NCI-H2171 treated with DMSO at 0.1 percent for 48 hours (cell line): ENCODE measurements at regions not wholly inside any gene's neighbourhood (a gene's known extent, or its start where the extent isn't known, plus 50 kb on each side); places are given as distances from the start of the nearest gene placed in this dataset.

ENCODE experiments used
- DNase-seq: peaks from one replicate; lab custom pipeline; 2025; lab: John Stamatoyannopoulos, UW

DNA sequence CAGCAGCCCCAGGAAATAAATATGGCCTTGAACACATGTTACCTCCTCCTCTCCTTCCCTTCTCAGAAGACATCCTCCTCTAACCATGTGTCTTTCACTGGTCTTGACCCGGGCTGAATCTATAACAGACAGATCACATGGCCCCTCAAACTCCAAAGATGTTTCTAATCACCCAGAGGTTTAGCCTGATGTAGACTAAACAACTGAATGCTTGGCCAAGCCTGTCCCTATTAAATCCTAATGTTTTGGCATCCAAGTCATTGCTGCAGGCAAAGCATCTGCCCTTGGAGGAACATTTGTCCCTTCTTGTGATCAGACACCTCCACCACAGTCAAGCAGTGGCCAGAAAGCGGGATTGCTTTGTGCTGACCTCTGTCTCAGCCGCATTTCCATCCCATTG lies 65.5 kb downstream of the ANKRD60 start:
- DNase-seq, result no peak

DNA sequence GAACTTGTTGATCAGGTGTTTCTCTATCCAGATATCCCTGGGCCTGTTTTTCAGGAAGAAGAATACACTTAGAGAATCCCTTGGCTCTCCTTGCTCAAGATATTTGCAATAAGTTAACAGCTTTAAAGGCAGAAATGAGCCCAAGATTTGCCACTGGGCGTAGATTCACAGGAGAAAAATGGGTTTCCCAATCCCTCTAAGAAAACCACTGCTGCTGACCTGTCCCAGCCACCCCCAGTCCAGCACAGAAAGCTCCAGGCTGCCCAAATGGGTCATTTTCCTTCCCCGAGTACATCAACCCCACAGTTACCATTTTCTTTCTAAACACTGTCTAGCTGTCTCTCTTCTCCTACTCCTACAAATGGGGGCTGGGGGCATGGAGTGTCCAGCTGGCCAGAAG lies 67.3 kb downstream of the ANKRD60 start:
- no peak for DNase-seq

DNA sequence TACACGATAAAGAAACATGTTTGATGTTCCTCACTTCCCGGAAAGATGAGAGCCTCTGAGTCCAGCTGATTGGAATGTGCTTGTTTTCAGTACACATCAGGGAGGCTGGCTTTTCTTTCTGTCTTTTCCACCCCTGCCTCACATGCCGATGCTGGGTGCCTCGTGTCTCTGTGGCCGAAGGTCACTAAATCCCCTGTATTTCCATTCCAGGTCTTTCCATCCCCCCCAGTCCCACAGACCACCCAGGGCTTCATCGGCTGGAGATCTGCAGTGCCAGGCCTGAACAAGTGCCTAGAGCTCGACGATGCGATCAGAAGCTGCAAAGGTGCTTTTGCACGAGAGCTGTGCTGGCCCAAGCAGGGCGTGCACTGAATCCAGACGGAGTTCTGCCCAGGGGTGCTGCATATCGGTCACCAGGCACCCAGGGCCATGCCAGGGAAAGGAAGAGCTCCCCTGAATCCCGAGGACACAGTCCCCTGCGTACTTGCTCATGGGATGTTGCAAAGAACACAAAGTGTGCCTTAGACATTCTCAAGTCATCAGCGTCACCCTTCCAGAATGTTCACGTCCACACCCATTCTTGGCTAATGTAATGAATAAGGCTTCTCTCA lies 67.9 kb downstream of the ANKRD60 start:
- no peak for DNase-seq

DNA sequence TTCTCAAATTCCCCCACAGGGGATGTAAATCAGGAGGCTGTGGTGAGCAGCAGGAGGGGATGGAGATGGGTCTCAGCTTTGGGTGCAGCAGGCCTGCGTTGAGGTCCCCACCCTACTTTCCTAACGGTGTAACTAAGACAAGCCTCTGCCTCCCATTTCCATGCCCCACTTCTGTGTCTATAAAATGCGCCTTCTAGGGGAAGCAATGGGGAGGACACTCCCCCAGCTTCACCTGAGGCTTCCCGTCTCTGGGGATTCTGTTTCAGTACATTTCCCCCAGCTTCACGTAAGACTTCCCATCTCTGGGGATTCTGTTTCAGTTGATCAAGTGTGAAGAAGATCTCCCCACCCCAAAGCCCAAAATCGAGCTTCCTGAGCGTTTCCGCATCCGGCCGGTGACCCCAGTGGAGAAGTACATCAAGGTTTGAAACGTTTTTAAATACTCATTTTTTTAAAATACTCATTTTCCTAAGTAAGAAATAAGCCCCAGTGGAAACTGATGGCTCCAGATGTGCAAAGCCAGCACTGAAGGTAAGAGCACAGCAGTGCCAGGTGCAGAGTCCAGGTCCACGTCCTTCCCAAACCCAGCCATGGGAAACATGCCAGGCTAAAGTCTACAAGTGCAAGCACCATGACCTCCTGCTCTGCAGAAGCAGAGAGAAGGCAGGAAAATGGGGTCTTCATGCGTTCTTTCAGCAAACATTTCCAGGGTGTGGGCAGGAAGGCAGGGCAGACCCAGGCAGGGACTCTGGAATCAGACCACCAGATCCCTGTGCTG lies 73.1 kb downstream of the ANKRD60 start:
- DNase-seq, result no peak

DNA sequence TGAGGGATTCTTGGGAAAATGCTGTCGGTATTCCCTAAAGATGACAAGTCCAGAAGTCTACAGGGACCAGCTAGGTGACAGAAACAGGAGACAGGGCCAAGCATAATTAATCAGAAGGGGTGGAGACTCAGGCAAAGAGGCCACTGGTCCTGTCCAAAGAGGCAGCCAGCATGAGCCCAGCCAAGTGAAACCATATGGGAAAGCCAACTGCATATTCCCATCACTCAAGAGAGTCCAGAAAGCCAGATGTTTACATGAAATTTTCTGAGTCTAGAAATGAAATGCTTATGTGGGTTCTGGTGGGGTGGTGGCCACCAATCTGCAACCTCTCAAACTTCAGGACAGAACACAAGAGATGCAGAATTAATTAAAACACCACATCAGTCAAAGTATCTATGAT lies 74.3 kb downstream of the ANKRD60 start:
- DNase-seq, result no peak

DNA sequence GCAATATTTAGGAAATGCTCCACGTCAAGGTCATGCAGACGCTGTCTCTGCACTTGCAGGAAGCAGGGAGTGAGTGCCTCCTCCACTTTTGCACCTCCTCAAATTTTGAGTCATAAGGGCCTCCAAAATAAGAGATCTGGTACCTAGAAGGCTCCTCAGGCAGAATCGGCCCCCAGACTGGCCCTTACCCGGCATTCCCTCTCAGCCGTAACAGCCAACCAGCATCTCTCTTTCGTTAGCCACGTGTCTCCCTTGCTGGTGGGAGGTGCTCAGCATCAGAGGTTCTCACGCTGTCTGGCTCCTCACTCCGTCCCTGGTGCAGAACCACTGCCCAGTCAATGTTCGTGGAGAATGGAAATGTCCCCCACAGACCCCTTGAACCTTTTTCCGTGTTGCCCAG lies 75.3 kb downstream of the ANKRD60 start:
- no peak for DNase-seq

DNA sequence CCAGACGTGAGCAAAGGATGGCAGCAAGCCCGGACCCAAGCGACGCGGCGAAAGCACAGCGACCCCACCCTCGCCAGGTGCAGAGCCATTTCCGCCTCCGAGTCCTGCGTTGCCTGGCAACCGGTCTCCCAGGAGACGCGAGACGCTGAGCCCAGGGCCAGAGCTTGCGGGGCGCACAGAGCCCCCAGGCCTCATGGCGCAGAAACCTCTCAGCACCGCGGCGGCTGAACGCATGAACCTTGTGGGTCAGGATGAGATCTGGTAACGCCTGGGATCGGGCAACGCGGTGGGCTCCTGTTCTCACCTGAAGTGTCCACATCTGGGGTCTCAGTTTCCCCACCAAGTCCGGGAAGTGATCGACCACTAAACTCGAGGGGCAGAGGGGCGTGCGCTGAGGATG lies 77.7 kb downstream of the ANKRD60 start:
- DNase-seq, result peak; percentile 45

DNA sequence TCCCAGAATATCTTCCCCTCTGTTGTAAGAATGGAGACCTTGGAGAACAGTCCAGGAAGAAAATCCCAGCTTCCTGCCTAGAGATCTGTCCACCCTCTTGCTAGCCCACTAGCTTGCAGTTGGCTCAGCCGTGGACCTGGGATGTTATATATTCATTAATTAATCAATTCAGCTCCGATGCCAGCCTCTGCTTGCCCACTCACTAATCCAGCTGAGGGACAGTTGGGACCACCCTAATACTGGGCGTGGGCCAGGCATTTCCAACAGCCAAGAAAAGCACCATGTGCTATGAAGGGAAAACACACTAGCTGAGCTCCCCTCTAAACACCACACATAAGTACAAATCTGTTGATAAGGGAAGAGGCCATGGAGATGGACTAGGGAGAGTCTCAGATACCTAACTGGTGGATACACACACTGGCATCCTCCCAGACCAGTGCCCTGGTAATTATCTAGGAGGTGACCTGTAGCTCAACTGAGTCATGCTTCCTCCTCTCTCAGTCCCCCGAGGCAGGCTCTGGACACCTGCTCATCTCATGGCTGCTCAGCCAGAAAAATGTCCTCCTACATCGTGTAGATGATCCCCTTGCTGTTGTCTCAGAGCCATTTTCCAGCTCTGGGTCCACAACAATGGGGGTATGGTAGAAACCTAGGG lies 78.9 kb downstream of the ANKRD60 start:
- DNase-seq, result no peak

DNA sequence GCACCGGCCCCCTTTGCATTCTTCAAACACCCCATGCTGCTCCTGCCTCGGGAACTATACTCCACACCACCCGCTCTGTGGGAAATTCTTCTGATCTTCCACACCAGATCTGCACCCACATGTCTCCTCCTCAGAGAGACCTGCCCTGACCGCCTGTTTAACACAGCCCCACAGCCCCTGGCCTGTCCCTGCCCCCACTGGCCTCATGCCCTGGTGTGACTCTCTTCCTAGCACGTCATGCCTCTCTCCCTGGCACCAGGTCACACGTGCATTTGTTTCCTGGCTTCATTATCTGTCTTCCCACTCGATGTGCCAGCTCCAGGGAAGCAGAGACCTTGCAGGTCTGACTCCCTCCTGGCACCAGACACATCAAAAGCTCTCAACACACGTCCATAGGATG lies 79.6 kb downstream of the ANKRD60 start:
- DNase-seq, result no peak

DNA sequence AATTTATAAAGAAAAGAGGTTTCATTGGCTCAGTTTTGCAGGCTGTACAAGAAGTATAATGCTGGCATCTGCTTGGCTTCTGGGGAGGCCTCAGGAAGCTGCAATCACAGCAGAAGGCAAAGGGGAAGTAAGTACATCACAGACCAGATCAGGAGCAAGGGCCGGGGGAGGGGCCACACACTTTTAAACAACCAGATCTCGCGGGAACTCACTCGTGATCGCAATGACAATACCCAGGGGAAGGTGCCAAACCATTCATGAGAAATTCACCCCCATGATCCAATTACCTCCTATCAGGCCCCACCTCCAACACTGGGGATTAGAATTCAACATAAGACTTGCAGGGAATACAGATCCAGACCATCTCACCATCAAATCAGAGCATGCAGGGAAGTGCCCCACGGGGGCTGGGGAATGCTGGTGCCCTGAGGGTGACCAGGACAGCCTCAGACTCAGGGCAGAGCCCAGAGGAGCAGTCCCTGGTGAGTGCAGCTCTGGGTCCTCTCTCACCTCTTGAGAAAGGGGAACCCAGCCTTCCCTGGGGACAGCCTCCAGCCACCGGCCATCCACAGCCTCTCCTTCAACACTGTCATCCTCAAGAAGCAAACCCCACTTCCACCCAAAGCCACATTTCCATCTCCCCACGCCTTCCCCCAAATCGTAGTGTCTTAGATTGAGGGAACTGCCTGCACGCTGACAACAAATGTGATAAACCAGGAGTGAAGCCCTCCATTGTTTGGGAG lies 80.7 kb downstream of the ANKRD60 start:
- DNase-seq, result no peak

DNA sequence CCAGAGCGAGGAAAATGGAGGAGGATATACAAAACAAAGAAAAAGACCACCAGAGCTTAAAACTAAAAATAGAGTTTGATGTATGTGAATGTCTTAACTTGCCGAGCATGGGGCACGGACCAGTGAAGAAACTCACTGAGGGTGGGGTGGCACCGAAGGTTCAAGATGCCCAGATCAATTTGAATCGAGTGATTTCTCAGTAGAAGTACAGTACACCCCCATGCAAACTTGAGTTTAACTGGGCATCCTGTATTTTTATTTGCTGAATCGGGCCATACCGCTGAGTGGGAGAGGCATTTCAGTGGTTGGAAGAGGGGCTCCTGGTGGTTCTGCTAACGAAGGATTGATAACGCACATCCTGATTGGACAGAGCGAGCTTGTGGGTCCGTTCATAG lies 81.7 kb downstream of the ANKRD60 start:
- DNase-seq, result no peak

DNA sequence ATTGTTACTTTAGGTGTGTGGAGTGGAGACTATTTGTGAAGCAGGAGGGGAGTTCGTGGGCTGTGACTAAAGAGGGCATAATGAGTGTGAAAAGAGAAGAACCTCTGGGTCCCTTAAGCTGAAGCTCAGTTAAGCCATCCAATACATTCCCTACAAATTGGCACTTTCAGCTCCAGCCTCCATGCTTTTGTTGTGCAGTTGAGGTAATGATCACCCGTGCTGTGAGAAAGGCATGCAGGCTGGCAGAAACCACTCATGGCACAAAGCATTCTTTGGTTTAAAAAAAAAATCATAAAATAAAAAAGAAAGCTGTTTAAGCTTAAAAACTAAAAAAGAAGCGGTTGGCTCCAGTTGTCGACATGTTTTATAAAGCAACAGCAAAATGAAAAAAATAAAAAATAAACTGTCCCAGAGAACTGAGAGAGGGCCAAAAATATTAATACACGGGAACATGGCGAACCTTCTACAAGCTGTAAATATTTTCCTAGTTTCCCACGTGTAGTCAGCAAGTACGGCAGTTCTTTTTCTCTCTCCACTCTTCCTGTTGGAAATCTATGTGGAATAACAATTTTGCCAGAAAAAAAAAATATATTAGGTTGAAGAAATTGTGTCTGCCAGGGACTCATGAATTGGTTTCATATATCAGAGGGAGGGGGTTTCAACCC lies 82.2 kb downstream of the ANKRD60 start:
- no peak for DNase-seq

DNA sequence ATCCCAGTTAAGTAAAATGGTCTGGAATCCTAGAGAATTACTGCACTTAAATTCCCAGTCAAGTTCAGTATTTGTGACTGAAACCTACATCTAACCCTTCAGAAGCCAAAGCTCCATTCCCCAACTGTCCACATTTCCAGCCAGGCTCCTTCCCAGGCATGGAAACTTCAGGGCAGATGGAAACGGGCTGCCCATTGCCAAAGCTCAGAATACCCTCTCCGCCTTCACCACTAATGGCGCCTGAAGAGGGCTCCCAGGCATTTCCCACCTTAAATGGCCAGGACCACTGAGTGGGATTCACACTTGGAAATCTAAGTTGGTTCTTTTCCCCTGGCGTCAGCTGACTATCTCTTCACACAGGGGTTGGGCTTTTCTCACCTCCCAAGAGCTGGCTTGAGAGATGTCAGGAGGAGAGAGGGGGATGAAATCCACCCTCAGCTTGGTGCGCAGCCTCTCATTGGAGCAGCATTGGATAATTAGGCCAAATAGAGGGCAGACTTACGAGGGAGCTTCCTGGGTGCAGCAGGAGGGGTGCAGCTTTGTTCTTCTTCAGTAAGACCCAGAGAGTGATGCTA lies 82.9 kb downstream of the ANKRD60 start:
- DNase-seq, result no peak

DNA sequence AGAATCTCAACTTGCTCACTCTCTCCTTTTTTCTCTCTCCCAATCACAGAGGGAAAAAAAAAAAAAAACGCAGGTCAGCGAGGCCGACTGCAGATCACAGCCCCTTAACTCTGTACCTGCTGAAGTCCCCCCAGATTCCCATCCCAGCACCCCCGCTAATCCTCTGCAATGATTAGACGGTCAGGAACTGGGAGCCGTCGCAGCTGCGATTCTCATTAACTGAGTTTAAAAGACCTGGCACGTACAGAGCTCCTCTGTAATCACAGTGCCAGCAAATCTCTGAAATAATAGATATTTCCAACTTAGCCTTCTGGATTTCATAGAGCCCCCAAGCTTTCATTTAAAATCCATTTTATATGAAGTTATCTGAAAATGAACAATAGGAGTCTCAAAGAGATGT lies 84.4 kb downstream of the ANKRD60 start:
- no peak for DNase-seq

DNA sequence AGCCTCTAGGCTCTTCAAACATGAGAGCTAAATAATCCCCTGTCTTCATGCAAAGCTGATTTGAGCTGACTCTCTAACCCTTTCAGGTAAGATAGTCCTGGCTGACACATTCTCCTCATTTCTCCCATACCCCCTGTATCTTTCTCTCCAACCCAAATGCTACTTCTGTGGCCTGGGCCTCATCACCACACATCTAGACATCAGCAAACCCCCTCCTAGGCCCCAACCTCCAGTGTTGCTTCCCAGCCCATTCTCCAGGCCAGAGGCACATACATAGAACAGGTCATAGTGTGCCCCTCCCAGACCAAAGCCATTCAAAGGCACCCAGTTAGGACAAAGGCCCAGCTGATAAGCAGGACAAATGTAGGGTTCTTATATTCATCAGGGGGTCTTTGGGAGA lies 84.9 kb downstream of the ANKRD60 start:
- no peak for DNase-seq

DNA sequence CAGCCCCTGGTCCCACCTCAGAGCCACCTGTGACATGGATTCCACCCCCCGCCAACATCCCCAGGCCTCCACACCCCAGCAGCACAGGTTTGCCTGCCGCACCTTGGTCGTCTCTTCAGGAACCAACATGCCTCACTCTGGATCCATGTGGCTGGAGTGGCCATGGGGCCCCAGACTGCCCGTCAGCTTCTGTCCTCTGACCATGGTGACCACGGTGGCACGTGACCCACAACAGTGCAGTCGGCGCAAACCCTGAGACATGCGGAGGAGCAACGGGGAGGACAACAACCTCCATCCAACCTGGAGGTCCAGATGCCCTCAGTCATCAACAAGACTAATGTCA lies 85.6 kb downstream of the ANKRD60 start:
- no peak for DNase-seq

DNA sequence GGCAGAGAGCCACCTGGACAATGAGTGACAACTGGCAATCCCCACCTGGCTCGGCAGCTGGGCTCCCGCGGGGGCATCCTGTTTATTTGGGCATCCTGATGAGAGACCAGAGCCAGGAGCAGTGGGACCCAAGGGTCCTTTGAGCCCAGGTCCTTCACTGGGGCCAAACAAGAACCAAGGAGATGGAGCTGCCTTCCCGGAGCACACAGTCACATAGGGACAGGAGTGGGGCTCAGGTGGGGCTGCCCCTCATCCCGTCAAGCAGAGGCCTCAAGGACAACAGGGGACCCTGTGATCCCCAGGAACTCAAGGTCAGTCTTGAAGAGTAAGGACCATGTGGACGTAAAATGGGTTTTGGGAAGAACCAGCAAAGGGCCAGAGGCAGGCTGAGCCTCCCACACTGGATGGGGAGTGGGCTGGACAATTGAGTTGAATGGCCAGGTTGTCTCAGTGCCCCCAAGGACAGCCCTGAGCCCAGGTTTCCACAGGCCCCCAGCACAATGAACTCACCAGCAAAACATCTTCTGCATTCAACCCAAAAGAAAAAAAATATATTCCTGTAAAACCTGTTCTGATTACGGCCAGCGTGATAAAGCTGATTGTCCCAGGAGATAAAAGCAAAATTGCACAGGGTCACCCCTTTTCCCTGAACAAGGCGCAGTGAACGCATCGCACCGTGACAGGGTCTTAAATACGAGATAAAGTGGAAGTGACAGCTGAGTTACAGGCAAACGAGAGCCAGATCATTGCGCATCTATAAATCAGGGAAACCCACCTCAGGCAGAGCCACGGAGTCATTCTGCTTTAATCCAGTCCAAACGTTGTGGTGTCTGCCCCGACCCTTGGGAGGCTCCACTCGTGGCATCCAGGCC lies 86.2 kb downstream of the ANKRD60 start:
- DNase-seq, result no peak

DNA sequence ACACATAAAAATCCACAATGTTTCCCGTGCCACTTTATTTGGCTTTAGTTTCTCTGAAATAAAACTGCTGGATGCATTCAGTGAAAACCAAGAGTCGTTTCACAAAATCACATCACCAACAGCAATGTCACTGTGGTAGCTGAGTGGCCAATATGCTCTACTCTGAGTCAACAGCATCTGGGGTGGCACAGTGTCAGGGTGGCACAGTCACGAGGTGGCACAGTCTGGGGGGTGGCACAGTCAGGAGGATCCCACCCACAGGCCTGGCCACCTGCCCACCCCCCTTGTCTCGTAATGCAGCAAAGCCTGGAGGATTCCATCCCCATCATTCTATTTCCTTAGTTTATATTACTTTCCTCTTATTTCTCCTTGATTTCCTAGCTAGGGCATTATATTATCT lies 87.0 kb downstream of the ANKRD60 start:
- DNase-seq, result no peak

DNA sequence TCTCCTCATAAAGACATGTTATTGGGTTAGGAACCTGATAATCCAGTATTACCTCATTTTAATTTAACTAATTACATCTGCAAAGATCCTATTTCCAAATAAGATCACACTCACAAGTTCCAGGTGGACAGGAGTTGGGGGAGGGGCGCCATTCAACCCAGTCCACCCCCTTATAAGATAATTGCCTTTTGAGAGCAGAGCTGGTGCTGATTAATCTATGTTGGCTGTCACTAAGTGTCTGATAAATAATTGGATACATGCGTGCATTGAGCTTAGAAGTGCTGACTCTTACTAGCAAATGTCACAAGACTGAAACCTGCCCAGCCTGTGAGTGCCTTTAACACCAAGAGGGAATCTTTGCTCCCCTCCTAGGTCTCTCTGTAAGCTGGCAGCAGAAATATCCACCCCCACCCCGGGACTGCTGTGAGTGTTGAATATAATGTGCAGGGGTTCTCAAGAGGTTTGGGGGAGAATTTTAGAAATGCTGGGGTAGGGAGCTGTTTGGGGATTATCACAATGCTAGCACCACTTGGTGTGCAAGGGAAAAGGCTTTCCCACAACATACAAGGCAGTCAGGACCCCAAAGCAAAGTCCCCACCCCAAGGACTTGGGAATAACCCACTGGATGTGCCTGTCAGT lies 87.5 kb downstream of the ANKRD60 start:
- DNase-seq, result no peak
